SK-N-SH (cell line): ENCODE measurements at regions not wholly inside any gene's neighbourhood (a gene's known extent, or its start where the extent isn't known, plus 50 kb on each side); places are given as distances from the start of the nearest gene placed in this dataset.

Source experiments
- PBX3 ChIP-seq: IDR thresholded peaks from 2 replicates; pipeline ENCODE4; 2012
- TF ChIP-seq, protein P1 (sequence below): fragments of 200-600 bp; sonication (generic); IDR thresholded peaks from 2 replicates; pipeline ENCODE4 v1.6.1; 2017; ENCODE audit warnings: antibody characterized with exemption, mild to moderate bottlenecking, moderate library complexity

- TF ChIP-seq, protein P1, sequence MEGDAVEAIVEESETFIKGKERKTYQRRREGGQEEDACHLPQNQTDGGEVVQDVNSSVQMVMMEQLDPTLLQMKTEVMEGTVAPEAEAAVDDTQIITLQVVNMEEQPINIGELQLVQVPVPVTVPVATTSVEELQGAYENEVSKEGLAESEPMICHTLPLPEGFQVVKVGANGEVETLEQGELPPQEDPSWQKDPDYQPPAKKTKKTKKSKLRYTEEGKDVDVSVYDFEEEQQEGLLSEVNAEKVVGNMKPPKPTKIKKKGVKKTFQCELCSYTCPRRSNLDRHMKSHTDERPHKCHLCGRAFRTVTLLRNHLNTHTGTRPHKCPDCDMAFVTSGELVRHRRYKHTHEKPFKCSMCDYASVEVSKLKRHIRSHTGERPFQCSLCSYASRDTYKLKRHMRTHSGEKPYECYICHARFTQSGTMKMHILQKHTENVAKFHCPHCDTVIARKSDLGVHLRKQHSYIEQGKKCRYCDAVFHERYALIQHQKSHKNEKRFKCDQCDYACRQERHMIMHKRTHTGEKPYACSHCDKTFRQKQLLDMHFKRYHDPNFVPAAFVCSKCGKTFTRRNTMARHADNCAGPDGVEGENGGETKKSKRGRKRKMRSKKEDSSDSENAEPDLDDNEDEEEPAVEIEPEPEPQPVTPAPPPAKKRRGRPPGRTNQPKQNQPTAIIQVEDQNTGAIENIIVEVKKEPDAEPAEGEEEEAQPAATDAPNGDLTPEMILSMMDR: no peak
- TF ChIP-seq PBX3: no peak
Measured at GRCh38 chr6:165941786-165942185, 225.9 kb downstream of the TBXT start.
